COLO668 (cell line): ENCODE measurements at regions not wholly inside any gene's neighbourhood (a gene's known extent, or its start where the extent isn't known, plus 50 kb on each side); places are given as distances from the start of the nearest gene placed in this dataset.
A peak's percentile ranks its signal among the peaks of the same experiment; 100 is the strongest.

Source experiments
- DNase-seq: peaks from one replicate; lab custom pipeline; 2025; ENCODE audit not compliant: unreplicated experiment; lab: John Stamatoyannopoulos, UW

DNA sequence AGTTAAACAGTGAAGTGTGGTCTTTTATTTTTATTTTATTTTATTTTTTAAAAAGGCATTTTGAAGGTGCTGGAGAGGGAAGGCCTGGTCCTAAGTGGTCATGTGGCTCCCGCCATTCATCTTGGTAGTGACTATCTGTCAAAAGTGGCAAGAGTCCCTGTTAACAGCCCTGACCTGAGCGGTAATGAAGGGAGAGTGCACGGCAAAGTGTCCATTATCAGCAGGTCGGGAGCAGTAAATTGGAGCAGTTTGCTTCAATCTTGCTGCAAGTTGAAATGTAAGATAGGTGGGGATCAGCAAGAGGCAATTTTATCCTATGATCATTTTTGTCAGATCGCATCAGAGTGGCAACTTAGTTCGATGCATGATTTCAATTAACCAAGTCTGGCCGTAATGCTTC is 227.4 kb upstream of the SP4 start:
- DNase-seq = no peak

GRCh38 chr7:21214657-21215056 is 213.2 kb upstream of the SP4 start:
- no peak for DNase-seq

GRCh38 chr7:21215307-21215706 is 212.6 kb upstream of the SP4 start:
- no peak for DNase-seq

DNA sequence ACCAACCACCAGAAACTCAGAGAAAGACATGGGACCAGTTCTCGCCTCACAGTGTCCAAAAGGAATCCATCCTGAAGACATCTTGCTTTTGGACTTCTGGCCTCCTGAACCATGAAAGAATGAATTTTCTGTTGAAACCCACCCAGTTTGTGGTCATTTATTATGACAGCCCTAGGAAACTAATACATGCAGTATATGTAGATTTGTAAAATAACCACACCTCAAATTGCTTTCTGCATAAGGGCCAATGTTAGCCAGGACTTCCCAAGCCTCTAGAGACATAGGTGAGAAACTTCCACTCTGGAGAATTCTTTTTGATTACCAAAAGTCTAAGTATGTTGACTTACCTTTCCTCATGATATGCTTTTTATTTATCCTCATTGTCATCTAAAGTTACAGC is 210.5 kb upstream of the SP4 start:
- no peak for DNase-seq

DNA sequence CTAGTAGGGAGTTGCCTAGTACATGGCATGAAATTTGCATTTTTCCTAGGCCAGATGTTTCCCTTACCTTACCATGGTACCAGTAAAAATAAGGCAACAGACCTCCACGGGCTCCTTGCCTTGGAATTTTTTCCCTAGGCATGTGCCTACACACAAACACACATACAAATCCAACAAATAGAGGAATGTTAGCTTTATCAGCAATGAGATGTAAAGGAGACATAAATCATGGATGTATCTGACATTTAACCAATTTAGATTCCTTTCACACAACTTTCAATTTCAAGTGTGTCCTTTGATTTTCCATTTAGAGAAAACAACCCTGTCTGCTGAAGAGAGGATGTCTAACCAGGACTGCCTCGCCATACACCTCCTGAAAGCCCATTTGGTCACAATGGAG is 209.7 kb upstream of the SP4 start:
- DNase-seq = no peak

DNA sequence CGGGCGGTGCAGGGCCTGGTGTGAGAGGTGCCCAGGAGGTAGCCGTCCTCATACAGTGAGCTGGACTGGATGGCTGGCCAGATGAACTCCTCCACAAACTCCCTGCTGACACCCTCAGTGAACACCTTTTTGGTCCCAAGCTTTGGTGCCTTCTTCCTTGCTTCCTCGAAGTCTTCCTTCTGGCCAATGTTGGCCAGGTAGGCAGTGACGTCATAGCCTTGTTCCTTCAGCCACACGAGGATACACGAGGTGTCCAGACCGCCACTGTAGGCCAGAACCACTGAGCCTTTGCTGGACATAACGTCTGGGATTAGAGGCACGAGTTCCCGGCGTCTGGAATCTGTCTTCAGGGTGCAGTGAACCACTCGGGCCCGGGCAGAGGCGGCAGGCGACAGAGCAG is 206.8 kb upstream of the SP4 start:
- no peak for DNase-seq

GRCh38 chr7:21238400-21239116 is 189.3 kb upstream of the SP4 start:
- DNase-seq = no peak

DNA sequence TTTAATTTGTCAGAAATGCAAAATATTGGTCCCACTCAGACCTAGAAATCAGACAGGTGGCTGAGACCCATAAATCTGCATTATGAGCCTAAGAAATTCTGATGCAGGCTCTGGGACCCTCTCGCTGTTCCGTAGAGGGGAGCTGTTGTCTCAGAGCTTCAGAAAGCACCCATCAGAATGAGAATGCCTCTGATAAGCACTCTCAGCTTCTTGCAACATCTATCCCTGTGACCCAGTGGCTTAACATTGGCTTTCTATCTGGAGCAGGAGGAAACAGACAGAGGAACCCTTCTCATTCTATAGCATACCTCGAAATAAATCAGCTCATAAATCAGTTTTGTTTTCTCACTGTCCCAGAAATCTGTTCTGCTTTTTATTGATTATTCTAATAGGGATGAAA is 184.6 kb upstream of the SP4 start:
- DNase-seq = no peak

- peak; percentile 50 for DNase-seq
Observed at GRCh38 chr7:21251151-21251800, 176.6 kb upstream of the SP4 start.

DNA sequence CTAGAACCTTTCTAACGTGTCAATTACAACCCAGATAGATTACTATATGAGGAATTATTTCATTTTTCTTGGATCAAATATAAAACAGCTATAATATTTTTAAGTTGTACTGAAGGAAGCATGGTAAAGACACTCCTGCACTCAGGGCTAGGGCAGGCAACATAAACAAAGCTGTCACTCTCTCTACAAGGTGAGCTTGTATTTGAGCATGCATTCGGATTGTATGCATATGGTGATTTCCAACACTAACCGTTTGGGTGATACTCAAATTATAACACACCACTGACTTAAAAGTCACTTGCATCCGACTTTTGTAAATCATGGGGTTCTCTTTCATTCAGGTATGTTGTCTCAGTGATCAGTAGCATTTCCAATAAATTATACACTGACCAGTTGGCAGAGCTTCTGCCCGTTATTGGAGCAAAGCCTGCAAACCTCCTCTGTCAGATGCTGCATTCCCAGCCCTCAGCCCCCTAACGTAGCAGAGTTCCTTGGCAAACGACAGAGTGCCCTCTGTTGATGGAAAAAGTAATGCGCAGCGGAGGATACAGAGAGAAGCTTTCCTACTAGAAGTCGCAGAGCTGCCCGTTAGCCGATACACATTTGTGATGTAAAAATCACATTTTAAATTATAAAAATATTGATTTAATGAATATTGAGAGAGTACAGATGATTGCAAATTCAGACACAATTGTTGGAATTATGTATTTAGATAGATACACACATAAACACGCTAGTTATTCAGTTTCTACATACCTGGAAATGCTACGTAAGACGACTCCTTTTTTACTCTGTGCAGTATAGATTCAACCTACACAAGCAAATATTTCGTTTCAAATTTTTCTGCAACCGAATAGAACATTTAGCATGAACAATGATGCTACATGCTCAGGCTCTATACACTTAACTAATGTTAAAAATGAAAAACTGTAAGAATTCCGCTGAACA is 173.9 kb upstream of the SP4 start:
- DNase-seq = peak; percentile 74

DNA sequence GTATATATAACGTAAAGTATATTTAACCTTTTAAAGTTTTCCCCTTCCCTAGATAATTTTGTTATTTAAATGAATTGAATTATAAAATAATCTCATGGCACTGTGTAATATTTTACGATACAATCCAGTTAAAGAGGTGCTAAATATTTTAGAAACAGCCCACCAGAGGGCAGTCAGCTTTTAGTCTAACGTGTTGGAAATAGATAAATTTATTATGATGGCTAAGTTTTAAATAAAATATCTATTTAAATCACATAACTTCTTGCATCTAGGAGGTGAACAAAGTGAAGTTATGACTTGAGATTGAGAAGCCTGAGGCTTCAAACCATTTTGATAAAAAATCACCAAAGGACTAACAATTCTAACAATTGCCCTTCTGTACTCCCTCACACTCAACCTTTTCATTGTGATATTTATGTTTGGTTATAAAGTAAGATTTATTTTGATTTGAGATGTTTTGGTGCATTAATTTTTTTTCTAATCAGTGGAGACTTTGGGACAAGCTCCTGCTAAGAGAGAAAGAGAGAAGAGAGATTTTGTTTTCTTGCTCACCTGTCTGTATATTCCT is 171.5 kb upstream of the SP4 start:
- peak; percentile 60 for DNase-seq

DNA sequence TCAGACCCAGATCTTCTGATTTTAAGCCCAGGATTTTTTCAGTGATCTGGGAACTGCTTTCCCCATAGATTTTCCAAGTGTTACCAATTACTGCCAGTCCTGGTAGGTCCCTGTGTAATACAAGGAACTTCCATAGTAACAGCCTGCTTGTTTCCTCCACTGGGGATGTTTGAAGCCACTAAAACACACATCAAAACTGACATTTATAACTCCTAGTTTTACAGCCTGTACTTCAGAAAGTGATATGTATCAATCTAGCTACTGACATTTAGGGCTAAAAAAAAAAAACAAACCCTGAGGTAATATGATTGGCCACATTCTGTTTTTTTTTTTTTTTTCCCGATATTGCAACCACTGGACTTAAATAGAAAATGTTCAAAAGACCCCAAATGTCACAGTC is 166.9 kb upstream of the SP4 start:
- DNase-seq = no peak

DNA sequence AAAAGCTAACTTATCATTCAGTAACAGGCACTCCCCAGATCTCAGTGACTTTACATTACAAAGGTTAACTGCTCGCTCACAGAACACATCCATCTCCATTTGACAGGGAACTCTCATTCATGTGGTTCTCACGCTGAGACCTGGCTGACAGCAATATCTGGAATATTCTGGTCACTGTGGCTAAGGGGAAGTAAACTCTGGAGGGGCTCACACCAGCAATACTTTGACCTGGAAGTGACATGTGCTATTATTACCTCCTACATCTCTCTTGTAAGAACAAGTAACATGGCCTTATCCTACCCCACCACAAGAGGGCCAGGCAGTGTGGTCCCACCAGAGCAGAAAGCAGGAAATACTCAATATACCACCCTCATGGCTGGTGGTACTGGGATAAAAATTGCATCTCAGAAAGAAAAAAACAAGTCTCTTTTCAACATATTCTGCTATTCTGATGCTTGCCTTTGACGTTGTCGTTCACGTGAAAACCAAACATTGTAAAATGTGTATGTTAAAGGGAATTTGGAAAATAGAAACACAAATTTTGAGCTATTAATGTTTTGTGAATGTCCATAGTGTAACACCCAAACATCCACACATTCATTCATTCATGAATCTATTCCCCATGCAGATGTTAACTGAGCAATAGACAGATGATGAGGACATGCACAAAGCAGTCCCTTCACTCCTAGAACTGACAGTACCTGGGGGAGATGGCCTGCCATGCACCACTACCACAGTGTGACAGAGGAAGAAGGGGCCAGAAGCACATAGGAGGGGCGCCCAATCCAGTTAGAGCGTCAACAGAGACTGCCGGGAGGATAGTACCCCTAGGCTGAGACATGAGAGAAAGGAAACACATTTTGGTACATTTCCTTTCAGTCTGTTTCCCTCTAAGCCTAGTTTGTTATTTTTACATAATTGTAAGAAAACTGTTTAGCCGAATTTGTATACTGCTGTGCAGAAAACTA is 166.0 kb upstream of the SP4 start:
- peak; percentile 76 for DNase-seq

DNA sequence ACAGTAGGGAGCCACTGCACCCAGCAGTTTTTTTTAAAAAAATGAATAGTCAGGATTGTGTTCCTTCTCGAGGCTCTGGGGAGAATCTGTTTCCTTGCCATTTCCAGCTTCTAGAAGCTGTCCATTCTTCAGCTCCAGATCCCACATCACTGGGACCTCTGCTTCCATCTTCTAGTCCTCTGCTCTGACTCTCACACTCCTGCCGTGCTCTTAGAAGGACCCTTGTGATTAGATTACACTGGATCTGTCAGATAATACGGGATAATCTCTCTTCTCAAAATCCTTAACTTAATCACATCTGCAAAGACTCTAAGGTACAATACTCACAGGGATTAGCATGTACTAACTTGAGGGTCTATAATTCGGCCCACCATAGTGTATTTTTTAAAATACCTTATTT is 158.9 kb upstream of the SP4 start:
- DNase-seq = no peak

- DNase-seq = no peak
Observed at GRCh38 chr7:21276471-21277035, 151.3 kb upstream of the SP4 start.

DNA sequence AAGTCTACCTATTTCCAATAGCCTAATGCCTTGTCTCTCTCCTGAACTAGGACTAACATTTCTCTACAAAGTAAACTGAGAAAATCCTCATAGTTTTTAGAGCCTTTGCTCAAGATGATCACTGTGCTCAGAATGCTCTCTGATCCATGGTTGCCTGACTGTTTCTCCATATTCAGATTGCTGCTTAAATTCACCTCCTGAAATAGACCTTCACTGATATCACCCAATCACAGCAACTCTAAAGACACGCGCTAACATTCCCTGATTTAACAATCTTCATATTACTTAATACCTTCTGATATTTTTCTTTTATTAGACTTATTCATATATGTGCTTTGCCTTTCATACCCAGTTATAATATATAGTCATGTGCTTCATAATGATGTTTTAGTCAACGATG is 148.9 kb upstream of the SP4 start:
- no peak for DNase-seq

- DNase-seq = no peak
Observed at GRCh38 chr7:21281193-21281592, 146.7 kb upstream of the SP4 start.

GRCh38 chr7:21293771-21294170 is 134.1 kb upstream of the SP4 start:
- DNase-seq = no peak

GRCh38 chr7:21299766-21300165 is 128.1 kb upstream of the SP4 start:
- DNase-seq = no peak

DNA sequence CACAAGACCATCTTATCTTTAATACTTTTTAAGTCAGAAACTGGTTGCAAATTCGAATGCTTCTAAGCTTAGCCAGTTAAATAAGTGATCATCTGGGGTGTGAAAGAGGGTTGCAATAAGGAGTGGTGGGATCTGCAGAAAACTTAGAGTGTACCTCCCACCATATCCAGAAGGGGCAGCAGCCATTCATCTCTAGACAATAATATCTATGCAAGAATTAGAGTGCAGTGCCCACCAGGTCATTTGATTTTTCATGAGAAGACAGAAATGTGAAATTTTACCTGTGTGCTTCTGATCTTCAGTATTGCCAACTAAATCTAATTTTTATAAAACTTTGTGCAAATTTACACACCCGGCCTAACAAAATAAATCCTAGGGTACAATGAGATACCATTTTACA is 127.2 kb upstream of the SP4 start:
- no peak for DNase-seq
